AG04449 (cell line): ENCODE measurements at regions not wholly inside any gene's neighbourhood (a gene's known extent, or its start where the extent isn't known, plus 50 kb on each side); places are given as distances from the start of the nearest gene placed in this dataset.
"Not testable (repeated sequence)": the region's sequence is repeated elsewhere in the genome, so short reads cannot be mapped to it uniquely, and the experiment has no call there.

Experiments used
- CTCF ChIA-PET: fragments of 350-600 bp; formaldehyde crosslinking; extraction: SDS; loops from one replicate; lab custom pipeline; 2021; ENCODE audit warnings: antibody characterized with exemption; lab: Yijun Ruan, JAX
- POLR2A ChIA-PET: fragments of 400-600, 350-600 bp; formaldehyde crosslinking; extraction: SDS; loops from one replicate; lab custom pipeline; 2020; ENCODE audit warnings: antibody characterized with exemption, inconsistent platforms; lab: Yijun Ruan, JAX
- DNase-seq: peaks from one replicate; pipeline ENCODE4 v3.0.0-alpha.2; 2010; ENCODE audit warnings: low read depth, low spot score
- H3K4me3 ChIP-seq: 2 replicates; pipeline ENCODE4 v1.5.1; 2011; ENCODE audit warnings: low read depth, mild to moderate bottlenecking, control low read depth, low read length
- TF ChIP-seq, protein P1 (sequence below): IDR thresholded peaks from one replicate; pipeline ENCODE4 v1.5.1; 2011; ENCODE audit warnings: mild to moderate bottlenecking, moderate library complexity, low read length, control low read depth, inconsistent platforms; ENCODE audit not compliant: insufficient read depth; ENCODE audit errors: missing control alignments

DNA sequence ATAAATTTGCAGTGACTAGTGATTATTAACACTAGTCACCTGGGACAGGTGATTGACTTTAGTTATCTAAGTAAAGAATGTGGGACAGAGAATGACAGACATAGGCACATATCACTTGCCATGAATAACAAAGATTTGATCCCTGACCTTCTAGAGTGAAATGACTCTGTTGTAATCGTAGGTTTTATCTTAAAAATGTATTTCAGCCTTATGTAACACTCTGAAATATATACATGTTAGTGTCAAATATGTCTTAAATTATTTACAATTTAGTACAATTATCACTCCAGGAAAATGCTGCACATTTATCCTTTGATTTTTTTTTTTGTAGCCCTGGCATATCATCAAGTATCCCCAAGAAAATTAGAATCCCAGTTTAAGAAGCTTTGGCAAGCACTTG, 186.4 kb upstream of the PTGFR start:
- ChIA-PET POLR2A (no interaction called here), CTCF (interaction anchor here (1.1 to 3.1 kb wide), 3 partner anchors 29 to 159 kb away, joined by 3 to 11 read pairs (median 4); no protein-coding TSS in a partner anchor)

DNA sequence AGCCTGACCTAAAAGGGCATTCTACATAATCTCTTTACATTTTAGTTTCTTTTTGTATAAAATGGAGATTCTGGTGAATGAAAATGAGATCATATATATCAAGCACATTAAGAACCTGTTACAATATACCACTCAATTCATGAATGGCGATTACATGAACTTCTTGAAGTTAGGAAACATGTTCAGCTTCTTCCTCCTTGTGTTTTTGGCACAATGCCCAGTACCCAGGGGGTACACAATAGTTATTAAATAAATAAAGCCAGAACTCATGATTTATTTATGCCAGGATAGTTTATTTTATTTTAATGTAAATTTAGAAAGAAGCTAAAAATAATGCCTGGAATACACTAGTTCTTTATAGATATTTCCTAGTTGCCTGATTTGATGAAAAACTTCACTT, 186.0 kb upstream of the PTGFR start:
- POLR2A ChIA-PET = no interaction called here

More for the DNA sequence above, 186.4 kb upstream of the PTGFR start:
- TF ChIP-seq, protein P1, sequence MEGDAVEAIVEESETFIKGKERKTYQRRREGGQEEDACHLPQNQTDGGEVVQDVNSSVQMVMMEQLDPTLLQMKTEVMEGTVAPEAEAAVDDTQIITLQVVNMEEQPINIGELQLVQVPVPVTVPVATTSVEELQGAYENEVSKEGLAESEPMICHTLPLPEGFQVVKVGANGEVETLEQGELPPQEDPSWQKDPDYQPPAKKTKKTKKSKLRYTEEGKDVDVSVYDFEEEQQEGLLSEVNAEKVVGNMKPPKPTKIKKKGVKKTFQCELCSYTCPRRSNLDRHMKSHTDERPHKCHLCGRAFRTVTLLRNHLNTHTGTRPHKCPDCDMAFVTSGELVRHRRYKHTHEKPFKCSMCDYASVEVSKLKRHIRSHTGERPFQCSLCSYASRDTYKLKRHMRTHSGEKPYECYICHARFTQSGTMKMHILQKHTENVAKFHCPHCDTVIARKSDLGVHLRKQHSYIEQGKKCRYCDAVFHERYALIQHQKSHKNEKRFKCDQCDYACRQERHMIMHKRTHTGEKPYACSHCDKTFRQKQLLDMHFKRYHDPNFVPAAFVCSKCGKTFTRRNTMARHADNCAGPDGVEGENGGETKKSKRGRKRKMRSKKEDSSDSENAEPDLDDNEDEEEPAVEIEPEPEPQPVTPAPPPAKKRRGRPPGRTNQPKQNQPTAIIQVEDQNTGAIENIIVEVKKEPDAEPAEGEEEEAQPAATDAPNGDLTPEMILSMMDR = no peak
- no peak for DNase-seq
- H3K4me3 ChIP-seq = no peak overlapping the region

DNA sequence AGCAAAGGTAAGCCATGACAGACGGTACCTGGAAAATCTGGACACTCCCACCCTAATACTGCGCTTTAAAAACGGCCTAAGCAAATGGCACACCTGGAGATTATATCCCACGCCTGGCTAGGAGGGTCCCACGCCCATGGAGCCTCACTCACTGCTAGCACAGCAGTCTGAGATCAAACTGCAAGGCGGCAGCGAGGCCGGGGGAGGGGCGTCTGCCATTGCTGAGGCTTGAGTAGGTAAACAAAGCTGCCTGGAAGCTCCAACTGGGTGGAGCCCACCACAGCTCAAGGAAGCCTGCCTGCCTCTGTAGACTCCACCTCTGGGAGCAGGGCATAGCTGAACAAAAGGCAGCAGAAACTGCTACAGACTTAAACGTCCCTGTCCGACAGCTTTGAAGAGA, 180.5 kb upstream of the PTGFR start:
- H3K4me3 ChIP-seq, DNase-seq, POLR2A ChIA-PET: not testable (repeated sequence)
- CTCF ChIA-PET = interaction anchor here (1.2 to 1.3 kb wide), 2 partner anchors 13 to 24 kb away, joined by 3 to 4 read pairs; no protein-coding TSS in a partner anchor

More for the DNA sequence above, 186.0 kb upstream of the PTGFR start:
- no peak overlapping the region for H3K4me3 ChIP-seq
- CTCF ChIA-PET = interaction anchor here (1.1 to 3.1 kb wide), 3 partner anchors 11 to 160 kb away, joined by 3 to 11 read pairs (median 4); no protein-coding TSS in a partner anchor
- no peak for DNase-seq
- TF ChIP-seq, protein P1 = no peak

- TF ChIP-seq, protein P1 = no peak
- CTCF ChIA-PET = no interaction called here
- POLR2A ChIA-PET = no interaction called here
These were observed 172.8 kb upstream of the PTGFR start for GRCh38 chr1:78318011-78318410.

GRCh38 chr1:78319603-78320002, 171.2 kb upstream of the PTGFR start:
- no peak overlapping the region for H3K4me3 ChIP-seq
- ChIA-PET POLR2A (no interaction called here), CTCF (interaction anchor here (0.7 to 2.7 kb wide), 5 partner anchors 8 to 287 kb away, joined by 3 to 16 read pairs (median 3); no protein-coding TSS in a partner anchor)
- no peak for DNase-seq
- TF ChIP-seq, protein P1 = no peak

More at GRCh38 chr1:78318011-78318410, 172.8 kb upstream of the PTGFR start:
- DNase-seq = no peak
- H3K4me3 ChIP-seq = no peak overlapping the region

DNA sequence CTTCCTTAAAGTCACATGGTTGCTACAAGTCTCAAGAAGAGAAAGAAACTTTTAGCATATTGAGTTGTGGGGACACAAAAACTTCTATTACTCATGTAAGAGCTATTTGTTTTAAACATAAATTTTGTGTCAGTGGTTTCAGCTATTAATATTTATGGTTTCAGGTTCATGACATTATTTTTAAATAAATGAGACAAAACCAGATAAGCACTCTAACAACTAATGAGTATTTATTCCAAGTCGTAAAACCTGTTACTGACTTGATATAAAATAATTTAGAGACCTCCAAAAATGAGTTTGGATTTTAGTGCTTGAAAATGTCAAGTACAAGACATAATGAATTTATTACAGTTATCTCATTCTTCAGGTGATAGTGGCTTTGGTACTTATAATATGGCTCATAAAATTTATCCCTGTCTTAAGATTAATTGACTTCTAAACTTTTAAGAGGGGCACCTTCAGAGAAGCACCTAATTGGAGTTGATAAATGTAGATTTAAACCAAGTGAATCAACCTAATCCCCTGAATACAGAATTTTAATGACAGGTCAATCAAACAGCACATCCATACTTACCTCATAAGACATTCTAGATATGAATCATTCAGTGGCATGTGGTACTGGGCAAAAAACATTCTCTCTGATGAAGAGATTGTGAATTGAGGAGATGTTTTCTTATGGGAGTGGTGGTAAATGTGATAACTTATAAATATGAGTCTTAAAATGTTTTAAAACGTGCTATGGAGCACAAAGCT, 167.7 kb upstream of the PTGFR start:
- no peak for DNase-seq
- POLR2A ChIA-PET = no interaction called here
- CTCF ChIA-PET = interaction anchor here (3.4 kb wide), 1 partner anchor 10 kb away, joined by 33 read pairs; no protein-coding TSS in a partner anchor
- no peak overlapping the region for H3K4me3 ChIP-seq
- TF ChIP-seq, protein P1 = no peak
